A673 (cell line): ENCODE measurements at regions not wholly inside any gene's neighbourhood (a gene's known extent, or its start where the extent isn't known, plus 50 kb on each side); places are given as distances from the start of the nearest gene placed in this dataset.

Experiments used
- BruUV-seq: library from RNA; stranded (reverse); fragments of 400-500 nt; replicated peaks from 2 replicates; lab custom pipeline; 2021; lab: Mats Ljungman, UMichigan
- CTCF ChIA-PET: fragments of 300-600 bp; sonication (Branson Sonifier 250); formaldehyde crosslinking; loops from one replicate; lab custom pipeline; 2022; ENCODE audit warnings: antibody characterized with exemption; lab: Charles Lee
- POLR2A ChIA-PET: fragments of 300-600 bp; sonication (Branson Sonifier 250); formaldehyde crosslinking; loops from one replicate; lab custom pipeline; 2022; ENCODE audit warnings: antibody characterized with exemption; ENCODE audit not compliant: low non-redundant PET; lab: Charles Lee
- DNase-seq: peaks from one replicate; pipeline ENCODE4 v3.0.0-alpha.2; 2015; ENCODE audit warnings: low spot score
- H3K27ac ChIP-seq: fragments of 200-600 bp; sonication (generic); 2 replicates; pipeline ENCODE4 v1.5.1; 2016; ENCODE audit warnings: mixed run types, low read depth, mild to moderate bottlenecking, mixed read lengths, antibody characterized with exemption, low read length; ENCODE audit not compliant: poor library complexity, severe bottlenecking
- H3K27me3 ChIP-seq: fragments of 200-600 bp; sonication (generic); replicated peaks from 2 replicates; pipeline ENCODE4 v1.6.1; 2017; ENCODE audit warnings: mixed run types, low read depth, mild to moderate bottlenecking, mixed read lengths, antibody characterized with exemption, low read length; ENCODE audit not compliant: insufficient read depth, poor library complexity
- H3K36me3 ChIP-seq: fragments of 200-600 bp; sonication (generic); 2 replicates; pipeline ENCODE4 v1.6.1; 2016; ENCODE audit warnings: mixed run types, mild to moderate bottlenecking, mixed read lengths, antibody characterized with exemption, low read length; ENCODE audit not compliant: insufficient read depth, poor library complexity, severe bottlenecking
- H3K4me1 ChIP-seq: fragments of 200-600 bp; sonication (generic); 2 replicates; pipeline ENCODE4 v1.6.1; 2017; ENCODE audit warnings: mixed run types, mild to moderate bottlenecking, mixed read lengths, antibody characterized with exemption, low read length; ENCODE audit not compliant: insufficient read depth, poor library complexity, severe bottlenecking
- H3K4me3 ChIP-seq: fragments of 200-600 bp; sonication (generic); 2 replicates; pipeline ENCODE4 v1.5.1; 2016; ENCODE audit warnings: low read depth, mixed run types, mild to moderate bottlenecking, mixed read lengths, low read length; ENCODE audit not compliant: poor library complexity, severe bottlenecking
- H3K9me3 ChIP-seq: fragments of 200-600 bp; sonication (generic); 2 replicates; pipeline ENCODE4 v1.6.1; 2016; ENCODE audit warnings: mixed run types, low read depth, mild to moderate bottlenecking, mixed read lengths, antibody characterized with exemption, low read length; ENCODE audit not compliant: poor library complexity, severe bottlenecking
- CTCF ChIP-seq: fragments of 300-800, 200-600 bp; sonication (generic); conservative IDR thresholded peaks from 2 replicates; pipeline ENCODE4 v1.5.1; 2017; ENCODE audit warnings: low read depth, mild to moderate bottlenecking, antibody characterized with exemption, low read length, moderate library complexity, mixed read lengths
- EZH2 ChIP-seq: fragments of 200-600 bp; sonication (generic); IDR thresholded peaks from 2 replicates; pipeline ENCODE4 v1.6.1; 2017; ENCODE audit warnings: borderline replicate concordance, low read depth, mild to moderate bottlenecking, mixed read lengths, antibody characterized with exemption, low read length; ENCODE audit not compliant: poor library complexity, severe bottlenecking
- intact Hi-C: fragments of 100-400 bp; cut with micrococcal nuclease; formaldehyde crosslinking; loops from one replicate; pipeline ENCODE4 v1.10.0; 2022; ENCODE audit not compliant: unreplicated experiment

- intact Hi-C loops = no loop called here
Measured at GRCh38 chr9:108413809-108414208, 442.0 kb downstream of the ACTL7B start.

GRCh38 chr9:108412755-108413154 is 443.0 kb downstream of the ACTL7B start:
- peak; percentile 38 for DNase-seq

More at GRCh38 chr9:108413809-108414208, 442.0 kb downstream of the ACTL7B start:
- ChIA-PET CTCF (no interaction called here), POLR2A (no interaction called here)
- Histone ChIP-seq H3K27me3 (no peaks in the 10 kb centered on the region), H3K4me1 (no peaks in the 10 kb centered on the region), H3K36me3 (no peaks in the 10 kb centered on the region), H3K27ac (no peak overlapping the region), H3K9me3 (no peaks in the 10 kb centered on the region), H3K4me3 (no peak overlapping the region)
- BruUV-seq = no TSS peak
- TF ChIP-seq EZH2 = no peak
- no peak for TF ChIP-seq CTCF
- no peak for DNase-seq

GRCh38 chr9:108411632-108412031 is 444.2 kb downstream of the ACTL7B start:
- intact Hi-C loops = no loop called here
- ChIA-PET POLR2A (no interaction called here), CTCF (no interaction called here)
- H3K36me3 ChIP-seq = no peaks in the 10 kb centered on the region
- H3K9me3 ChIP-seq = no peaks in the 10 kb centered on the region
- BruUV-seq = no TSS peak
- no peaks in the 10 kb centered on the region for H3K4me1 ChIP-seq
- DNase-seq = no peak
- no peaks in the 10 kb centered on the region for H3K27me3 ChIP-seq
- no peak overlapping the region for H3K27ac ChIP-seq
- no peak overlapping the region for H3K4me3 ChIP-seq
- TF ChIP-seq EZH2 (no peak), CTCF (no peak)

More at GRCh38 chr9:108412755-108413154, 443.0 kb downstream of the ACTL7B start:
- no TSS peak for BruUV-seq
- Histone ChIP-seq H3K4me3 (no peak overlapping the region), H3K4me1 (no peaks in the 10 kb centered on the region), H3K36me3 (no peaks in the 10 kb centered on the region), H3K27ac (no peak overlapping the region), H3K9me3 (no peaks in the 10 kb centered on the region), H3K27me3 (no peaks in the 10 kb centered on the region)
- CTCF ChIA-PET = no interaction called here
- no peak for TF ChIP-seq CTCF
- TF ChIP-seq EZH2 = no peak
- POLR2A ChIA-PET = no interaction called here
- intact Hi-C loops = no loop called here
